ENCODE measurements at regions not wholly inside any gene's neighbourhood (a gene's known extent, or its start where the extent isn't known, plus 50 kb on each side); places are given as distances from the start of the nearest gene placed in this dataset.

GRCh38 chr12:126086242-126086641 is 1021.0 kb downstream of the AACS start:
- Histone ChIP-seq H3K9ac (ENCODE audit: low read depth, low read length) (no peak overlapping the region), H3K4me1 (ENCODE audit: insufficient read depth, low read length) (peaks cover 11% of the 10 kb centered on the region), H3K4me3 (ENCODE audit: low read length) (no peak overlapping the region), H3K27ac (ENCODE audit: low read length) (no peak overlapping the region), H3K27me3 (ENCODE audit: insufficient read depth, low read length) (no peaks in the 10 kb centered on the region), H3K36me3 (ENCODE audit: insufficient read depth, low read depth, low read length) (no peaks in the 10 kb centered on the region), H3K9me3 (ENCODE audit: insufficient read depth, low read depth, low read length) (no peaks in the 10 kb centered on the region)

DNA sequence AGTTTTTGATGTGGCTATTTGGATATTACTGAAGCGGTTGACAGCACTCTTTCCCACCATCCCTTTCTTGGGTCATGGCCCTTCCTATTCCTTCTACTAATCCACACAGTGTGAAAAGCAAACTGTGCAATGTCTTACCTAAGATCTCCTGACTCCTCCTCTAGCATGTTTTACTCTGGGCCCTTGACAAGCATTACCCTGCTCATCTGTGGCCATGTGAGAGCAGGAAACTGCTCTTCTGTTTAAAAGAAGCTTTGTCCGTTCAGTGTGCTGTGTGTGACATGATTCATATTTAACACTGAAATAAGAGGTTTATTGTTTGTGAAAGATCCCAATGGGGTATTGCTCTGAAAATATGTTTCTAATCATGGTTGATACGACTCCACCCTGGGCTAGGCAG is 1022.5 kb downstream of the AACS start:
- Histone ChIP-seq H3K27me3 (ENCODE audit: insufficient read depth, low read length) (no peaks in the 10 kb centered on the region), H3K4me1 (ENCODE audit: insufficient read depth, low read length) (peaks cover 11% of the 10 kb centered on the region), H3K9me3 (ENCODE audit: insufficient read depth, low read depth, low read length) (no peaks in the 10 kb centered on the region), H3K27ac (ENCODE audit: low read length) (no peak overlapping the region), H3K4me3 (ENCODE audit: low read length) (no peak overlapping the region), H3K36me3 (ENCODE audit: insufficient read depth, low read depth, low read length) (no peaks in the 10 kb centered on the region), H3K9ac (ENCODE audit: low read depth, low read length) (no peak overlapping the region)

DNA sequence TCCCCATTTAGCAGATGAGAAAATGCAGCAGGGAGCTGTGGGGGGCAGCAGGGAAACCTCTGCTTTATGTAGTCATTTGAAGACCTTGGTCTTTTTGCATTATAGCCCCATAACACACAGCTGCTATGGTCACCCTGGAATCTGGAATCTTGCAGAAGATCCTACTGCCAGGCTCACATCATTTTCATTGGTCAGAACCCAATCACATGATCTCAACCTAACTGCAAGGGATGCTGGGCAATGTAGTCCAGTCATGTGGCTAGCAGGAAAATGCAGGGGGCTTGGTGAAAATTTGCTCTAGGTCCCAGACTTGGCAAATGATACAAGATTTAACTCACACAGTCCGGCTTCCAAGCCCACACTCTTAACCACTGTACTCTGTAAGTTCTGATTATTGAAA is 1028.7 kb downstream of the AACS start:
- no peaks in the 10 kb centered on the region for H3K9me3 ChIP-seq (ENCODE audit: insufficient read depth, low read depth, low read length)
- H3K27ac ChIP-seq (ENCODE audit: low read length) = no peak overlapping the region
- H3K9ac ChIP-seq (ENCODE audit: low read depth, low read length) = no peak overlapping the region
- H3K36me3 ChIP-seq (ENCODE audit: insufficient read depth, low read depth, low read length) = no peaks in the 10 kb centered on the region
- no peak overlapping the region for H3K4me3 ChIP-seq (ENCODE audit: low read length)
- H3K27me3 ChIP-seq (ENCODE audit: insufficient read depth, low read length) = no peaks in the 10 kb centered on the region
- no peaks in the 10 kb centered on the region for H3K4me1 ChIP-seq (ENCODE audit: insufficient read depth, low read length)

DNA sequence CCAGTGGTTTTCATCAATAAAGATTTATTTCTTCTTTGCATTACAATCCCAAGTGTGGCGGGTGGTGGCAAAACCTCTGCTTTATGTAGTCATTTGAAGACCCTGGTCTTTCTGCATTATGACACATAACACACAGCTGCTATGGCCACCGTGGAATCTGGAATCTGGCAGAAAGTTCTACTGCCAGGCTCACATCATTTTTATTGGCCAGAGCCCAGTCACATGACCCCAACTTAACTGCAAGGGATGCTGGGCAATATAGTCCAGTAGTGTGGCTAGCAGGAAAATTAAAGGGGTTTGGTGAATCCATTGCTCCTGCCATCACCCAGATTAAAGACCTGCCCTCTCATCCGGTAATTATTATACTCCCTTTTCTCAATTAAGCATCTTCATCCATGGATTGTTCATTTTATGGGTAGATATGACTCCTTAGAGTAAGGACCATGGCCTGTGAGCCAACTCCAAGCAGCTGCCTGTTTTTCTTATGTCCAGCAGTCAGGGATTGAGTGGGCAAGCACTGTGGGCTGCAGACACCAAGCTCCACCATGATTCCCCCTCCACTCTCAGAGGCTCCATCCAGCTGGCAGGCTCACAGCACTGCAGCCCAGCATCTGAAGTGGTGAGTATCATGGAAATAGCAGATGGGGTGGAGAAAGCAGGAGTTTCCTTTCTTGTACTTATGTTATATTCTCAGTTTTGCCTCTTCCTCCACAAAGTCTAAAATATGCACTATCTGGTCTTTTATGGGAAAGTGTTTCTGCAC is 1030.7 kb downstream of the AACS start:
- Histone ChIP-seq H3K9ac (ENCODE audit: low read depth, low read length) (no peak overlapping the region), H3K4me3 (ENCODE audit: low read length) (no peak overlapping the region), H3K9me3 (ENCODE audit: insufficient read depth, low read depth, low read length) (peaks cover 2% of the 10 kb centered on the region; the same call in 1 of the 2 replicates), H3K4me1 (ENCODE audit: insufficient read depth, low read length) (no peaks in the 10 kb centered on the region), H3K36me3 (ENCODE audit: insufficient read depth, low read depth, low read length) (no peaks in the 10 kb centered on the region), H3K27me3 (ENCODE audit: insufficient read depth, low read length) (no peaks in the 10 kb centered on the region), H3K27ac (ENCODE audit: low read length) (no peak overlapping the region)

- H3K27ac ChIP-seq (ENCODE audit: low read length) = no peak overlapping the region
- H3K27me3 ChIP-seq (ENCODE audit: insufficient read depth, low read length) = no peaks in the 10 kb centered on the region; the same call in 1 of the 2 replicates
- no peaks in the 10 kb centered on the region for H3K36me3 ChIP-seq (ENCODE audit: insufficient read depth, low read depth, low read length)
- no peak overlapping the region for H3K9ac ChIP-seq (ENCODE audit: low read depth, low read length)
- H3K4me1 ChIP-seq (ENCODE audit: insufficient read depth, low read length) = peaks cover 7% of the 10 kb centered on the region; the same call in 1 of the 2 replicates
- H3K4me3 ChIP-seq (ENCODE audit: low read length) = no peak overlapping the region
- peaks cover 6% of the 10 kb centered on the region for H3K9me3 ChIP-seq (ENCODE audit: insufficient read depth, low read depth, low read length)
Observed at GRCh38 chr12:126106706-126107105, 1041.5 kb downstream of the AACS start.

- H3K9me3 ChIP-seq (ENCODE audit: insufficient read depth, low read depth, low read length) = no peaks in the 10 kb centered on the region; the same call in 1 of the 2 replicates
- H3K27me3 ChIP-seq (ENCODE audit: insufficient read depth, low read length) = no peaks in the 10 kb centered on the region; the same call in 1 of the 2 replicates
- H3K4me1 ChIP-seq (ENCODE audit: insufficient read depth, low read length) = peaks cover 7% of the 10 kb centered on the region; the same call in 1 of the 2 replicates
- H3K36me3 ChIP-seq (ENCODE audit: insufficient read depth, low read depth, low read length) = no peaks in the 10 kb centered on the region
- H3K27ac ChIP-seq (ENCODE audit: low read length) = no peak overlapping the region
- H3K9ac ChIP-seq (ENCODE audit: low read depth, low read length) = no peak overlapping the region
- no peak overlapping the region for H3K4me3 ChIP-seq (ENCODE audit: low read length)
Observed at GRCh38 chr12:126107659-126108058, 1042.4 kb downstream of the AACS start.

DNA sequence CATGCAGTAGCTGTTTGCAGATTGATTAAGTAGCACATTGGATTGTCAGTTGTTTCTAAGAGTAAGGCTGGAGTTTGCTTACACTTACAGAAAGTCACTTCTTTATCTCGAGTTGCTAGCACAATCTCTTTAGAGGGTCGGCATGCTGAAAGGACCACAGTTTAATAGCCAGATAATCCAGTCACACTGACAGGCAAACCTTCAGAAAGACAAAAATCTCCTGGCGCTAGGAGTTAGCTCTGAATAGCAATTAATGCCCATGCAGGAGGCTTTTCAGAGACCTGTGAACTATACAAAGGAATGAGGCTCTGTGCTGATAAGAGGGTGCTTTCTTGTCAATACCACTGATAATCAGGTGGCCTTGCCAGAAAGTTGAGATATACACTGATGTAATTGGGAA is 1043.0 kb downstream of the AACS start:
- no peak overlapping the region for H3K27ac ChIP-seq (ENCODE audit: low read length)
- H3K4me3 ChIP-seq (ENCODE audit: low read length) = no peak overlapping the region
- no peaks in the 10 kb centered on the region for H3K9me3 ChIP-seq (ENCODE audit: insufficient read depth, low read depth, low read length)
- H3K27me3 ChIP-seq (ENCODE audit: insufficient read depth, low read length) = no peaks in the 10 kb centered on the region; the same call in 1 of the 2 replicates
- peaks cover 7% of the 10 kb centered on the region; the same call in 1 of the 2 replicates for H3K4me1 ChIP-seq (ENCODE audit: insufficient read depth, low read length)
- no peaks in the 10 kb centered on the region for H3K36me3 ChIP-seq (ENCODE audit: insufficient read depth, low read depth, low read length)
- no peak overlapping the region for H3K9ac ChIP-seq (ENCODE audit: low read depth, low read length)

DNA sequence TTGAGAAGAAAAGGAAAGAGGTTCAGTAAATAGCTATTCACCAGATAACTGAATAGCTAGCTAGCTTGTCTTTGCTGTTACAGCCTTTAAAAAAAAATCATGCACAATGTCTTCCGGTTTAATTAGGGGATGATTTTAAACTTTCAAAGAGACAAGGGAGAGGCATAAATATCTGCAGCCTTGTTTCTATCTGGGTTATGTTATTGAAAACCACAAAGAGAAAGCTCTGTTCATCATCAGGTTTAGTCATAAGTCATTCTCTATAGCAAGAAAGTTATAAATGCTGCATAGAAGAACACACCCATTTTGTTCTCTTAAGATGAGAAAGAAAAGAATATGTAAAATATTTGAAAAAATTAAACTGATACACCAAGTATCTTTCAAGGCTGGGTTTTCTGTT is 1046.9 kb downstream of the AACS start:
- no peaks in the 10 kb centered on the region for H3K36me3 ChIP-seq (ENCODE audit: insufficient read depth, low read depth, low read length)
- no peak overlapping the region for H3K4me3 ChIP-seq (ENCODE audit: low read length)
- H3K4me1 ChIP-seq (ENCODE audit: insufficient read depth, low read length) = peaks cover 7% of the 10 kb centered on the region; the same call in 1 of the 2 replicates
- H3K9ac ChIP-seq (ENCODE audit: low read depth, low read length) = no peak overlapping the region
- no peaks in the 10 kb centered on the region for H3K27me3 ChIP-seq (ENCODE audit: insufficient read depth, low read length)
- H3K9me3 ChIP-seq (ENCODE audit: insufficient read depth, low read depth, low read length) = no peaks in the 10 kb centered on the region
- H3K27ac ChIP-seq (ENCODE audit: low read length) = no peak overlapping the region

GRCh38 chr12:126112849-126113248 is 1047.6 kb downstream of the AACS start:
- Histone ChIP-seq H3K4me1 (ENCODE audit: insufficient read depth, low read length) (peaks cover 4% of the 10 kb centered on the region; the same call in 1 of the 2 replicates), H3K9ac (ENCODE audit: low read depth, low read length) (no peak overlapping the region), H3K9me3 (ENCODE audit: insufficient read depth, low read depth, low read length) (no peaks in the 10 kb centered on the region), H3K27ac (ENCODE audit: low read length) (no peak overlapping the region), H3K27me3 (ENCODE audit: insufficient read depth, low read length) (no peaks in the 10 kb centered on the region), H3K4me3 (ENCODE audit: low read length) (no peak overlapping the region), H3K36me3 (ENCODE audit: insufficient read depth, low read depth, low read length) (no peaks in the 10 kb centered on the region)

DNA sequence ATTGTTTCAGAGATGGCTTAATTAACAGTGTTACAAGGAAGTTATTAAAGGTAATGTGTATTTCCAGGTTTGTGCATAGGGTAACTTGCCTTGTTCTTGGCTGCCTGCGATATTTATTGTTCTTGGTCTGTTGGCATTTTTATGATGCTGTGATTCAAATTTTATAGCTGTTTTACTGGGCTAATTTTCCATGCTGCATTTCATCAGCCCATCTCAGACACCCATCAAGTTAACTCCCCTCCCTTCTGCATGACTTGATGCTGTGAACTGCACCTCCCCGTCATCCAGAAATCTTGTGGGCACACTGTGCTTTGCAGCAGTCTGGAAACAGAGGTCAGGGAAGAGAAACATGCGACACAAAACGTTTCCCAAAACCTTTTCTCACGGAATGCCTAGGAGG is 1049.2 kb downstream of the AACS start:
- no peak overlapping the region for H3K27ac ChIP-seq (ENCODE audit: low read length)
- no peaks in the 10 kb centered on the region for H3K27me3 ChIP-seq (ENCODE audit: insufficient read depth, low read length)
- H3K4me3 ChIP-seq (ENCODE audit: low read length) = no peak overlapping the region
- H3K9me3 ChIP-seq (ENCODE audit: insufficient read depth, low read depth, low read length) = no peaks in the 10 kb centered on the region
- no peaks in the 10 kb centered on the region for H3K36me3 ChIP-seq (ENCODE audit: insufficient read depth, low read depth, low read length)
- no peaks in the 10 kb centered on the region; the same call in 1 of the 2 replicates for H3K4me1 ChIP-seq (ENCODE audit: insufficient read depth, low read length)
- H3K9ac ChIP-seq (ENCODE audit: low read depth, low read length) = no peak overlapping the region

GRCh38 chr12:126117502-126117901 is 1052.3 kb downstream of the AACS start:
- Histone ChIP-seq H3K9me3 (ENCODE audit: insufficient read depth, low read depth, low read length) (no peaks in the 10 kb centered on the region), H3K4me3 (ENCODE audit: low read length) (no peak overlapping the region), H3K4me1 (ENCODE audit: insufficient read depth, low read length) (no peaks in the 10 kb centered on the region), H3K36me3 (ENCODE audit: insufficient read depth, low read depth, low read length) (no peaks in the 10 kb centered on the region), H3K9ac (ENCODE audit: low read depth, low read length) (no peak overlapping the region), H3K27ac (ENCODE audit: low read length) (no peak overlapping the region), H3K27me3 (ENCODE audit: insufficient read depth, low read length) (no peaks in the 10 kb centered on the region)

GRCh38 chr12:126139355-126139754 is 1074.1 kb downstream of the AACS start:
- Histone ChIP-seq H3K9ac (ENCODE audit: low read depth, low read length) (no peak overlapping the region), H3K9me3 (ENCODE audit: insufficient read depth, low read depth, low read length) (peaks cover 50% of the 10 kb centered on the region), H3K4me1 (ENCODE audit: insufficient read depth, low read length) (no peaks in the 10 kb centered on the region), H3K27ac (ENCODE audit: low read length) (no peak overlapping the region), H3K36me3 (ENCODE audit: insufficient read depth, low read depth, low read length) (no peaks in the 10 kb centered on the region), H3K4me3 (ENCODE audit: low read length) (no peak overlapping the region), H3K27me3 (ENCODE audit: insufficient read depth, low read length) (no peaks in the 10 kb centered on the region)

Data from iPS-20b (cell line).